Osteoblast (primary cell): ENCODE measurements at regions not wholly inside any gene's neighbourhood (a gene's known extent, or its start where the extent isn't known, plus 50 kb on each side); places are given as distances from the start of the nearest gene placed in this dataset.
"Not testable (repeated sequence)": the region's sequence is repeated elsewhere in the genome, so short reads cannot be mapped to it uniquely, and the experiment has no call there.

Source experiments
- DNase-seq: peaks from one replicate; pipeline ENCODE4 v3.0.0; 2011; ENCODE audit warnings: low spot score, mixed read lengths; ENCODE audit not compliant: insufficient read length; ENCODE audit errors: missing footprints
- H2AFZ ChIP-seq: 2 replicates; pipeline ENCODE4 v1.6.0; 2011; ENCODE audit warnings: mild to moderate bottlenecking, low read length
- H3K27ac ChIP-seq: 2 replicates; pipeline ENCODE4 v1.5.1; 2011; ENCODE audit warnings: mild to moderate bottlenecking, low read depth, low read length, moderate library complexity
- H3K27me3 ChIP-seq: 2 replicates; pipeline ENCODE4 v1.6.0; 2012; ENCODE audit warnings: mild to moderate bottlenecking, control low read depth, inconsistent platforms, low read length, moderate library complexity; ENCODE audit not compliant: insufficient read depth
- H3K36me3 ChIP-seq: 2 replicates; pipeline ENCODE4 v1.5.1; 2011; ENCODE audit warnings: mild to moderate bottlenecking, low read length, control low read depth, moderate library complexity; ENCODE audit not compliant: insufficient read depth
- H3K4me1 ChIP-seq: 2 replicates; pipeline ENCODE4 v1.5.1; 2011; ENCODE audit warnings: mild to moderate bottlenecking, low read length, control low read depth, moderate library complexity; ENCODE audit not compliant: insufficient read depth
- H3K4me2 ChIP-seq: 2 replicates; pipeline ENCODE4 v1.6.0; 2011; ENCODE audit warnings: mild to moderate bottlenecking, low read length; ENCODE audit not compliant: insufficient read depth
- H3K4me3 ChIP-seq: fragments of 200-600 bp; sonication (generic); 3 replicates; pipeline ENCODE4 v1.5.1; 2012; ENCODE audit warnings: mild to moderate bottlenecking, low read length, inconsistent platforms; ENCODE audit not compliant: insufficient read depth
- H3K79me2 ChIP-seq: 2 replicates; pipeline ENCODE4 v1.6.0; 2012; ENCODE audit warnings: mild to moderate bottlenecking, low read length, control low read depth, inconsistent platforms; ENCODE audit not compliant: insufficient read depth
- H3K9me3 ChIP-seq: 2 replicates; pipeline ENCODE4 v1.5.1; 2011; ENCODE audit warnings: low read depth, low read length, control low read depth
- H4K20me1 ChIP-seq: 2 replicates; pipeline ENCODE4 v1.6.0; 2012; ENCODE audit warnings: mild to moderate bottlenecking, low read length, control low read depth; ENCODE audit not compliant: insufficient read depth
- TF ChIP-seq, protein P1 (sequence below): IDR thresholded peaks from 2 replicates; pipeline ENCODE4 v1.5.1; 2011; ENCODE audit warnings: mild to moderate bottlenecking, low read depth, low read length, moderate library complexity; ENCODE audit errors: extremely low read depth

DNA sequence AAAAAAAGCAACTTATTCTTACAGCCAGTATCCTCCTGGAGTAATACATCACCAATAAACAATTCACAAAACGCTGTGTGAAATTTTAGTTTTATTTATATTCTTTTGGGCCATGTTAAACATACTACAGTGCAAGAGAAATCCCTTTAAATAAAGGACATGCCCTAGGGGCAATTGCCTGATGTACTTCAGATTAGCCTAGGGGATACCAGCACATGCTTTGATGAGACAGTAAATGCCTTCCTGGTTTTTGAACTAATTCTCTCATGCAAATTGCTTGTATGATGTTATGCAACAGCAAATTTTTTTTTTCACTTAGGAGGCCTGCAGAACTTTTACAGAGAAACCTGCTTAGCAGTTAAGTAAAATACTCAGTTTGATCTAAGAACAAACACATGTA lies 711.9 kb upstream of the FRG1 start:
- Histone ChIP-seq H3K27me3 (no peaks in the 10 kb centered on the region), H3K79me2 (no peaks in the 10 kb centered on the region), H3K27ac (no peak overlapping the region), H4K20me1 (no peaks in the 10 kb centered on the region), H3K4me1 (no peaks in the 10 kb centered on the region), H3K4me3 (no peak overlapping the region), H3K36me3 (no peaks in the 10 kb centered on the region), H2AFZ (no peak overlapping the region), H3K4me2 (no peak overlapping the region), H3K9me3 (no peaks in the 10 kb centered on the region)
- no peak for DNase-seq
- TF ChIP-seq, protein P1, sequence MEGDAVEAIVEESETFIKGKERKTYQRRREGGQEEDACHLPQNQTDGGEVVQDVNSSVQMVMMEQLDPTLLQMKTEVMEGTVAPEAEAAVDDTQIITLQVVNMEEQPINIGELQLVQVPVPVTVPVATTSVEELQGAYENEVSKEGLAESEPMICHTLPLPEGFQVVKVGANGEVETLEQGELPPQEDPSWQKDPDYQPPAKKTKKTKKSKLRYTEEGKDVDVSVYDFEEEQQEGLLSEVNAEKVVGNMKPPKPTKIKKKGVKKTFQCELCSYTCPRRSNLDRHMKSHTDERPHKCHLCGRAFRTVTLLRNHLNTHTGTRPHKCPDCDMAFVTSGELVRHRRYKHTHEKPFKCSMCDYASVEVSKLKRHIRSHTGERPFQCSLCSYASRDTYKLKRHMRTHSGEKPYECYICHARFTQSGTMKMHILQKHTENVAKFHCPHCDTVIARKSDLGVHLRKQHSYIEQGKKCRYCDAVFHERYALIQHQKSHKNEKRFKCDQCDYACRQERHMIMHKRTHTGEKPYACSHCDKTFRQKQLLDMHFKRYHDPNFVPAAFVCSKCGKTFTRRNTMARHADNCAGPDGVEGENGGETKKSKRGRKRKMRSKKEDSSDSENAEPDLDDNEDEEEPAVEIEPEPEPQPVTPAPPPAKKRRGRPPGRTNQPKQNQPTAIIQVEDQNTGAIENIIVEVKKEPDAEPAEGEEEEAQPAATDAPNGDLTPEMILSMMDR = no peak

DNA sequence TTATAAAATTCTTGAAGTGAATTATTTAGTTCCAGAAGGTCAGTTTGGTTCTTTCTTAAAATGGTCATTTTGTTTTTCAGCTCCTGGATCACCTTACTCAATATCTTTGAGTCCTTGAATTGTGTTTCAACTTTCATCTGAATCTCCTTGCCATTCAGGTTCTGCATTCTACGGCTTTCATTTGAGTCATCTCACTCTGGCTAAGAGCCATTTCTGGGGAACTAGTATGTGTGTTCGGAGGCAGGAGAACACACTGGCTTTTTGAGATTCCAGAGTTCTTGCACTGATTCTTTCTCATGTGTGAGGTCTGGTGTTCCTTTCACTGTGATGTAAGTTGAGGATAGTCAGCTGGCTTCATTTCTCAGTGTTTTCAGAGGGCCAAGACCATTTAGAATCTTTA lies 708.4 kb upstream of the FRG1 start:
- Histone ChIP-seq H3K27ac (no peak overlapping the region), H3K27me3 (no peaks in the 10 kb centered on the region), H3K4me3 (no peak overlapping the region), H4K20me1 (no peaks in the 10 kb centered on the region), H3K4me1 (no peaks in the 10 kb centered on the region), H3K4me2 (no peak overlapping the region), H3K79me2 (no peaks in the 10 kb centered on the region), H3K36me3 (no peaks in the 10 kb centered on the region), H2AFZ (no peak overlapping the region), H3K9me3 (no peaks in the 10 kb centered on the region)
- no peak for DNase-seq
- TF ChIP-seq, protein P1 = no peak

DNA sequence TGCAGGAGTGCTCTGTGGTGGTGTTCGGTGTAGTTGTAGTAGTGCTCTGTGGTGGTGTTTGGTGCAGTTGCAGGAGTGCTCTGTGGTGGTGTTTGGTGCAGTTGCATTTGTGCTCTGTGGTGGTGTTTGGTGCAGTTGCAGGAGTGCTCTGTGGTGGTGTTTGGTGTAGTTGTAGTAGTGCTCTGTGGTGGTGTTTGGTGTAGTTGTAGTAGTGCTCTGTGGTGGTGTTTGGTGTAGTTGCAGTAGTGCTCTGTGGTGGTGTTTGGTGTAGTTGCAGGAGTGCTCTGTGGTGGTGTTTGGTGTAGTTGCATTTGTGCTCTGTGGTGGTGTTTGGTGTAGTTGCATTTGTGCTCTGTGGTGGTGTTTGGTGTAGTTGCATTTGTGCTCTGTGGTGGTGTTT lies 706.9 kb upstream of the FRG1 start:
- H4K20me1 ChIP-seq, H3K27ac ChIP-seq, DNase-seq, H3K27me3 ChIP-seq, H3K36me3 ChIP-seq, H3K4me1 ChIP-seq, H3K4me2 ChIP-seq, H3K4me3 ChIP-seq, H3K9me3 ChIP-seq, H2AFZ ChIP-seq, H3K79me2 ChIP-seq: not testable (repeated sequence)

DNA sequence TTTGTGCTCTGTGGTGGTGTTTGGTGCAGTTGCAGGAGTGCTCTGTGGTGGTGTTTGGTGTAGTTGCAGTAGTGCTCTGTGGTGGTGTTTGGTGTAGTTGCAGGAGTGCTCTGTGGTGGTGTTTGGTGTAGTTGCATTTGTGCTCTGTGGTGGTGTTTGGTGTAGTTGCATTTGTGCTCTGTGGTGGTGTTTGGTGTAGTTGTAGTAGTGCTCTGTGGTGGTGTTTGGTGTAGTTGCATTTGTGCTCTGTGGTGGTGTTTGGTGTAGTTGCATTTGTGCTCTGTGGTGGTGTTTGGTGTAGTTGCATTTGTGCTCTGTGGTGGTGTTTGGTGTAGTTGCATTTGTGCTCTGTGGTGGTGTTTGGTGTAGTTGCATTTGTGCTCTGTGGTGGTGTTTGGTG lies 705.7 kb upstream of the FRG1 start:
- H3K4me2 ChIP-seq, H2AFZ ChIP-seq, DNase-seq, H3K79me2 ChIP-seq, H3K27ac ChIP-seq, H3K4me3 ChIP-seq, H3K4me1 ChIP-seq, H3K9me3 ChIP-seq, H4K20me1 ChIP-seq, H3K36me3 ChIP-seq, H3K27me3 ChIP-seq: not testable (repeated sequence)

DNA sequence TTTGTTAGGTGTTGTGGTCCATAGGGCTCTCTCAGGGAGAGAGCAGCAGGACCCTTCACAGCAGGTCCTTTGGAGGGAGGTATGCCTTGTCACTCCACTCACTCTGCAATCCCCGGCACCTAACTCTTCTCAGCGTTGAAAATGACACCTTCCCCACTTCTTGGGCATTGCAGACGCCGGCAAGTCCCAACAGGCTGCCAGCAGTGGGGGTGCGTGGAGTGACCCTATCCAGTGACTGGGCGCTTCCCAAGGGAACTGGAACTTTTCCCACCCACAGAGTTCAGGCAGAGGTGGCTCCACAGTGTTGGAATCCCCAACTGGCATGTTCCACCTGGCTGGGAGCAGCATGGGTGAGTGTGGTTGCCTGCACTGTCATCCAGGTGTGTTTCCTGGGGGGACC lies 705.1 kb upstream of the FRG1 start:
- DNase-seq = no peak
- Histone ChIP-seq H3K36me3 (no peaks in the 10 kb centered on the region), H2AFZ (no peak overlapping the region), H3K27ac (no peak overlapping the region), H3K4me1 (no peaks in the 10 kb centered on the region), H3K79me2 (no peaks in the 10 kb centered on the region), H3K4me3 (no peak overlapping the region), H4K20me1 (no peaks in the 10 kb centered on the region), H3K27me3 (no peaks in the 10 kb centered on the region), H3K4me2 (no peak overlapping the region), H3K9me3 (no peaks in the 10 kb centered on the region)
- TF ChIP-seq, protein P1 = no peak

DNA sequence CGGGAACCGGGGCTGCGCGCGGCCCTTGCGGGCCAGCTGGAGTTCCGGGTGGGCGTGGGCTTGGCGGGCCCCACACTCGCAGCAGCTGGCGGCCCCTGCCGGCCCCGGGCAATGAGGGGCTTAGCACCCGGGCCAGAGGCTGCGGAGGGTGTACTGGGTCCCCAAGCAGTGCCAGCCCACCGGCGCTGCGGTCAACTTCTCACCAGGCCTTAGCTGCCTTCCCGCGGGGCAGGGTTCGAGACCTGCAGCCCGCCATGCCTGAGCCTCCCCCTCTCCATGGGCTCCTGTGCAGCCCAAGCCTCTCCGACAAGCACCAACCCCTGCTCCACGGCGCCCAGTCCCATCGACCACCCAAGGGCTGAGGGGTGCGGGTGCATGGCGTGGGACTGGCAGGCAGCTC lies 704.4 kb upstream of the FRG1 start:
- not testable (repeated sequence) for H3K4me2 ChIP-seq, H3K79me2 ChIP-seq, H4K20me1 ChIP-seq, H3K36me3 ChIP-seq, H3K4me3 ChIP-seq, H3K27ac ChIP-seq, H3K4me1 ChIP-seq, H3K9me3 ChIP-seq, H2AFZ ChIP-seq, H3K27me3 ChIP-seq, DNase-seq
